Nephron progenitor cell (in vitro differentiated cells): ENCODE measurements at regions not wholly inside any gene's neighbourhood (a gene's known extent, or its start where the extent isn't known, plus 50 kb on each side); places are given as distances from the start of the nearest gene placed in this dataset.
"Not testable (repeated sequence)": the region's sequence is repeated elsewhere in the genome, so short reads cannot be mapped to it uniquely, and the experiment has no call there.

Source experiments
- DNase-seq: peaks from one replicate; pipeline ENCODE4 v3.0.0; 2021
- H3K27ac Mint-ChIP-seq: 2 replicates; pipeline ENCODE4 v1.8.0; 2021; ENCODE audit warnings: mild to moderate bottlenecking, moderate library complexity, mixed read lengths
- H3K27me3 Mint-ChIP-seq: 2 replicates; pipeline ENCODE4 v1.8.0; 2021; ENCODE audit warnings: mild to moderate bottlenecking, low read depth, mixed read lengths; ENCODE audit not compliant: poor library complexity
- H3K36me3 Mint-ChIP-seq: 2 replicates; pipeline ENCODE4 v1.8.0; 2021; ENCODE audit warnings: low read depth, mixed read lengths
- H3K4me1 Mint-ChIP-seq: 2 replicates; pipeline ENCODE4 v1.8.0; 2021; ENCODE audit warnings: mixed read lengths
- H3K4me3 Mint-ChIP-seq: 2 replicates; pipeline ENCODE4 v1.8.0; 2021; ENCODE audit warnings: mild to moderate bottlenecking, moderate library complexity, mixed read lengths
- H3K9me3 Mint-ChIP-seq: 2 replicates; pipeline ENCODE4 v1.8.0; 2021; ENCODE audit warnings: mild to moderate bottlenecking, moderate library complexity, mixed read lengths
- TF ChIP-seq, protein P1 (sequence below): fragments of 200-600 bp; sonication (generic); IDR thresholded peaks from 2 replicates; pipeline ENCODE4 v1.5.0; 2021; ENCODE audit warnings: antibody characterized with exemption

DNA sequence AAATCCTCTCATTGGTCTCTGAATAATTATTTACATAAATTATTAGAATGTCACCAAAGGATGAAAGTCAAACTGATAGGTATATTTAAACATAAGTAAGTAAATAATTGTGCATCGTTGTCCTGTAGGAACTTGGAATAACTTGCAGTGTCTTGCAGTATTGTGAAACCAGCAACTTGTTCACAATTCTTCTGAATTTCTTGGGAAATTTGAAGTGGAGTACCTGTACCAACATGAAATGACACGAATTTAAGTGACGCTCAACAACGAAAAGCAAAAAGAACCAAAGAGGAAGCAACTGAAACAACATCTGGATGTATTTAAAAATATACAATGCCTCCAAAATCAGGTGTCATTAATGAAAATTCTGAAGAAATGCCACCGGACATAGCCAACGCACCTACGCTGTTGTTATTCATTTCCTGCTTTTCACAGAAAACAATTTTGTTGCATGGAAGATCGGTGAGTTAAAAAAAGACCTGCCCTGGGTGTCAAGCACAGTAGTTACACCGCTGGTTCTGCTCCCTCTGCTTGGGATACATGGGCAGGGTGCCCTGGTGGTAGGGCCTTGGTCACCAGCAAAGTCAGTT is 112.5 kb downstream of the RPLP1 start:
- H3K4me1 Mint-ChIP-seq: peaks cover 36% of the 10 kb centered on the region
- H3K27me3 Mint-ChIP-seq: no peaks in the 10 kb centered on the region
- H3K27ac Mint-ChIP-seq: no peak overlapping the region
- no peak overlapping the region for H3K4me3 Mint-ChIP-seq
- H3K9me3 Mint-ChIP-seq: no peaks in the 10 kb centered on the region
- no peak for DNase-seq
- TF ChIP-seq, protein P1, sequence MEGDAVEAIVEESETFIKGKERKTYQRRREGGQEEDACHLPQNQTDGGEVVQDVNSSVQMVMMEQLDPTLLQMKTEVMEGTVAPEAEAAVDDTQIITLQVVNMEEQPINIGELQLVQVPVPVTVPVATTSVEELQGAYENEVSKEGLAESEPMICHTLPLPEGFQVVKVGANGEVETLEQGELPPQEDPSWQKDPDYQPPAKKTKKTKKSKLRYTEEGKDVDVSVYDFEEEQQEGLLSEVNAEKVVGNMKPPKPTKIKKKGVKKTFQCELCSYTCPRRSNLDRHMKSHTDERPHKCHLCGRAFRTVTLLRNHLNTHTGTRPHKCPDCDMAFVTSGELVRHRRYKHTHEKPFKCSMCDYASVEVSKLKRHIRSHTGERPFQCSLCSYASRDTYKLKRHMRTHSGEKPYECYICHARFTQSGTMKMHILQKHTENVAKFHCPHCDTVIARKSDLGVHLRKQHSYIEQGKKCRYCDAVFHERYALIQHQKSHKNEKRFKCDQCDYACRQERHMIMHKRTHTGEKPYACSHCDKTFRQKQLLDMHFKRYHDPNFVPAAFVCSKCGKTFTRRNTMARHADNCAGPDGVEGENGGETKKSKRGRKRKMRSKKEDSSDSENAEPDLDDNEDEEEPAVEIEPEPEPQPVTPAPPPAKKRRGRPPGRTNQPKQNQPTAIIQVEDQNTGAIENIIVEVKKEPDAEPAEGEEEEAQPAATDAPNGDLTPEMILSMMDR: no peak
- no peaks in the 10 kb centered on the region for H3K36me3 Mint-ChIP-seq

DNA sequence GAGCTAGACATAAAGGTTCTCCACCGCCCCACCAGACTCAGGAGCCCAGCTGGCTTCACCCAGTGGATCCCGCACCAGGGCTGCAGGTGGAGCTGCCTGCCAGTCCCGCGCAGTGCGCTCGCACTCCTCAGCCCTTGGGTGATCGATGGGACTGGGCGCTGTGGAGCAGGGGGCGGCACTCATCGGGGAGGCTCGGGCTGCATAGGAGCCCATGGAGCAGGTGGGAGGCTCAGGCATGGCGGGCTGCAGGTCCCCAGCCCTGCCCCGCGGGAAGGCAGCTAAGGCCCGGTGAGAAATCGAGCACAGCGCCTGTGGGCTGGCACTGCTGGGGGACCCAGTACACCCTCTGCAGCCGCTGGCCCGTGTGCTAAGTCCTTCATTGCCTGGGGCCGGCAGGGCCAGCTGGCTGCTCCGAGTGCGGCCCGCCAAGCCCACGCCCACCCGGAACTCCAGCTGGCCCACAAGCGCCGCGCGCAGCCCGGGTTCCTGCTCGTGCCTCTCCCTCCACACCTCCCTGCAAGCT is 114.7 kb downstream of the RPLP1 start:
- not testable (repeated sequence) for H3K4me3 Mint-ChIP-seq, H3K27me3 Mint-ChIP-seq, DNase-seq, H3K36me3 Mint-ChIP-seq, H3K27ac Mint-ChIP-seq, H3K9me3 Mint-ChIP-seq
- H3K4me1 Mint-ChIP-seq: peaks cover 20% of the 10 kb centered on the region

DNA sequence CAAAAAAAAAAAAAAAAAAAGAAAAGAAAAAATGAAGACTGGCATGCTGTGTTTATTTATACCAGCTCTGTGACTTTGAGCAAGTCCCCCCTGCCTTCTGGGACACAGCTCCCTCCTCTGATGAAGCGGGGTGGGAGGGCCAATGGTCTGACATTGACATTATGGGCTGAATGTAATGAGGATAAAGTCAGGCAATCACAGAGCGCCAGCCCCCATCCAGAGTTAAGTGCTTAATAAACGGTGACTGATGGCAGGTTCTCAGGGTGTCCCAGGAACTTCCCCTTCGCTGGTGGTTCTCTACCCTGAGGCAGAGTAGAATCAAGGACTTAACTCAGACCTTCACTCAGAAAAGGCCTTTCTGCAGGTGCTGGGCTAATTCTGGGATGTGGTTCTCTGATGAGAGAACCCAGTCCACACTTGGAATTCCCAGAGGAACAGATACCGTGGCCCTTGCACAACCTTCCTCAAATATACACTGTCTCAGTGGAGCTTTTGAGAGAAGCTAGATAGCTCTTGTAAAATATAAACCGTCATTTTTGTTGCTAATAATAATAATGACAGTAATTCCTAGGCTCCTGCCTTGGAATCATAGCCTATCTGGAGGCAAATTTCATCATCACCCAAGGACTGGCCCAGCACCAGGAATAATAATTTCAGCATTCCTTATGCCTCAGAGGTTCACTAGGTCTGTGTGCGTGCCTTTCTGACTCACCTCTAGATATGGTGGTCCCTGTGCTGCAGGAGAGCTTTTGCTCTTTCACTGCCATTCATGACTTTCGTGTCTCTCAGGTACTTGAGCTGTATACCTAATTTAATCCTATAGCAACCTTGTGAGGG is 115.8 kb downstream of the RPLP1 start:
- Mint-ChIP-seq H3K36me3 (no peaks in the 10 kb centered on the region), H3K9me3 (no peaks in the 10 kb centered on the region), H3K4me3 (no peak overlapping the region), H3K4me1 (peaks cover 9% of the 10 kb centered on the region), H3K27ac (no peak overlapping the region), H3K27me3 (peaks cover 7% of the 10 kb centered on the region)
- DNase-seq: no peak
- TF ChIP-seq, protein P1: no peak

DNA sequence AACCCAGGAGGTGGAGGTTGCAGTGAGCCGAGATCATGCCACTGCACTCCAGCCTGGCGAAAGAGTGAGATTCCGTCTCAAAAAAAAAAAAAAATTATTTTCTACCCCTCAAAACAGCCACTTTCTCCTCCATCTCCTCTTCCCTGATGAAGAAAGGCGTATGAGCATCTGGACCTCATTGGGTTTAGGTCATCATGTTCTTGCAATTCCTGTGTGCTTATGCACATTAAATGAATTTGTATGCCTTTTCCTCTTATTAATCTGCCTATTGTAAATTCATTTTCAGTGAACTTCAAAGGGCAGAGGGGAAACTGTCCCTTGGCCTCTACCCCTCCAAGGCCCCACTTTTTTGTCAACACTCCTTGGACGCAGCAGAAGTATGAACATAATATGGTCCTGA is 117.8 kb downstream of the RPLP1 start:
- TF ChIP-seq, protein P1: no peak
- Mint-ChIP-seq H3K36me3 (no peaks in the 10 kb centered on the region), H3K4me3 (no peak overlapping the region)

DNA sequence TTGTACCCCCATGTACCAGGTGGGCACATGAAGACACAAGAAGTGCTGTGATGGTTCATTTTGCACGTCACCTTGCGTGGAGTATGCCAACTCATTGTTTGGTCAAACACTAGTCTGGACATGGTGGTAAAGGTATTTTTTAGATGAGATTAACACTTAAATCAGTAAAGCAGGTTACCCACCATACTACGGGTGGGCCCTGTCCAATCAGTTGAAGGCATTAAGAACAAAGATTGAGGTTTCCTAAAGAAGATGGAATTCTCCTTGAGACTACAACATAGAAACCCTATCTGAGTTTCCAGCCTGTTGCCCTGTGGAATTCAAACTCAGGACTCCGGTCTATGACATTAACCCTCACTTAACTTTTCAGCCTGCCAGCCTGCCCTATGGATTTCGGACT is 118.4 kb downstream of the RPLP1 start:
- H3K4me1 Mint-ChIP-seq: peaks cover 17% of the 10 kb centered on the region
- H3K27ac Mint-ChIP-seq: no peak overlapping the region
- H3K27me3 Mint-ChIP-seq: peaks cover 24% of the 10 kb centered on the region
- no peak overlapping the region for H3K4me3 Mint-ChIP-seq
- no peaks in the 10 kb centered on the region for H3K9me3 Mint-ChIP-seq
- DNase-seq: no peak
- no peaks in the 10 kb centered on the region for H3K36me3 Mint-ChIP-seq
- TF ChIP-seq, protein P1: no peak

More for the DNA sequence above, 117.8 kb downstream of the RPLP1 start:
- DNase-seq: no peak
- Mint-ChIP-seq H3K27ac (no peak overlapping the region), H3K27me3 (peaks cover 21% of the 10 kb centered on the region), H3K4me1 (peaks cover 18% of the 10 kb centered on the region), H3K9me3 (no peaks in the 10 kb centered on the region)

DNA sequence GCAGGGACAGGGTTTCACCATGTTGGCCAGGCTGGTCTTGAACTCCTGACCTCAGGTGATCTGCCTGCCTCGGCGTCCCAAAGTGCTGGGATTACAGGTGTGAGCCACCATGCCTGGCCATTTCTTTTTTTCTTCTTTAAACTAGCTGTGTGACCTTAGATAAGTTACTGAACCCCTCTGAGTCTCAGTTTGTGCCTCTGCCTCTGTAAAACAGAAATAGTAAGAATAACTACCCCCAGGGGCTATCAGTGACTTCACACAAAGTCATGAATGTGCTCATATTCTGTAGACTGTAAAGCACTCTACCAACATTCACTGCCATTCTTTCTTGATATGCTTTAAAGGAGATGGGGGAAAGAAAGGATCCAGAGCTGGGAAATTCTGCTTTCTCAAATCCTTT is 120.7 kb downstream of the RPLP1 start:
- not testable (repeated sequence) for H3K9me3 Mint-ChIP-seq, H3K36me3 Mint-ChIP-seq, H3K4me3 Mint-ChIP-seq, DNase-seq, H3K27ac Mint-ChIP-seq
- Mint-ChIP-seq H3K27me3 (peaks cover 37% of the 10 kb centered on the region), H3K4me1 (peaks cover 13% of the 10 kb centered on the region)
